CD4-positive, alpha-beta T cell treated with Interleukin-15 for 4 hours (primary cell): ENCODE measurements at regions not wholly inside any gene's neighbourhood (a gene's known extent, or its start where the extent isn't known, plus 50 kb on each side); places are given as distances from the start of the nearest gene placed in this dataset.
"Not testable (repeated sequence)": the region's sequence is repeated elsewhere in the genome, so short reads cannot be mapped to it uniquely, and the experiment has no call there.

Experiments used
- DNase-seq: peaks from one replicate; pipeline ENCODE4 v3.0.0-alpha.2; 2020; ENCODE audit warnings: low spot score

GRCh38 chr9:25261445-25261844, 416.8 kb downstream of the TUSC1 start:
- DNase-seq, result no peak

GRCh38 chr9:25260046-25260445, 418.2 kb downstream of the TUSC1 start:
- DNase-seq, result no peak

- no peak for DNase-seq
These were observed 423.0 kb downstream of the TUSC1 start for GRCh38 chr9:25255216-25255615.

GRCh38 chr9:25254051-25254450, 424.2 kb downstream of the TUSC1 start:
- DNase-seq, result no peak

GRCh38 chr9:25241421-25241820, 436.8 kb downstream of the TUSC1 start:
- DNase-seq, result no peak

- no peak for DNase-seq
These were observed 451.1 kb downstream of the TUSC1 start for GRCh38 chr9:25226901-25227686.

- no peak for DNase-seq
These were observed 452.1 kb downstream of the TUSC1 start for GRCh38 chr9:25225938-25226760.

- DNase-seq, result no peak
These were observed 453.2 kb downstream of the TUSC1 start for GRCh38 chr9:25224996-25225395.

- no peak for DNase-seq
These were observed 453.9 kb downstream of the TUSC1 start for GRCh38 chr9:25224309-25224708.

- no peak for DNase-seq
These were observed 465.9 kb downstream of the TUSC1 start for GRCh38 chr9:25212361-25212760.

- no peak for DNase-seq
These were observed 470.6 kb downstream of the TUSC1 start for GRCh38 chr9:25207402-25208195.

- no peak for DNase-seq
These were observed 472.2 kb downstream of the TUSC1 start for GRCh38 chr9:25206027-25206426.

- no peak for DNase-seq
These were observed 473.0 kb downstream of the TUSC1 start for GRCh38 chr9:25205285-25205684.

- DNase-seq, result no peak
These were observed 500.4 kb downstream of the TUSC1 start for GRCh38 chr9:25177858-25178257.

GRCh38 chr9:25129537-25129936, 548.7 kb downstream of the TUSC1 start:
- DNase-seq, result no peak

GRCh38 chr9:25121811-25122210, 556.4 kb downstream of the TUSC1 start:
- DNase-seq, result no peak

- no peak for DNase-seq
These were observed 559.2 kb downstream of the TUSC1 start for GRCh38 chr9:25119041-25119440.

- DNase-seq, result no peak
These were observed 560.5 kb downstream of the TUSC1 start for GRCh38 chr9:25117791-25118190.

GRCh38 chr9:25102204-25102603, 556.5 kb upstream of the IZUMO3 start:
- DNase-seq, result not testable (repeated sequence)

GRCh38 chr9:25094518-25094917, 548.8 kb upstream of the IZUMO3 start:
- DNase-seq, result no peak

- no peak for DNase-seq
These were observed 532.5 kb upstream of the IZUMO3 start for GRCh38 chr9:25078202-25078601.

GRCh38 chr9:25048098-25048724, 502.5 kb upstream of the IZUMO3 start:
- no peak for DNase-seq
